Fibroblast of skin of left quadriceps (primary cell): ENCODE measurements at regions not wholly inside any gene's neighbourhood (a gene's known extent, or its start where the extent isn't known, plus 50 kb on each side); places are given as distances from the start of the nearest gene placed in this dataset.
"Not testable (repeated sequence)": the region's sequence is repeated elsewhere in the genome, so short reads cannot be mapped to it uniquely, and the experiment has no call there.

Experiments
- DNase-seq, 2 experiments: peaks; one replicate each; pipeline ENCODE4 v3.0.0-alpha.2; 2013; ENCODE audit warnings: low read depth in 2 of 2

- DNase-seq, result no peak
Observed at GRCh38 chr5:1983919-1984695, 101.4 kb upstream of the IRX4 start.

- DNase-seq, result no peak
Observed at GRCh38 chr5:1983401-1983800, 100.7 kb upstream of the IRX4 start.

- not testable (repeated sequence) for DNase-seq
Observed at GRCh38 chr5:1982561-1982960, 99.8 kb upstream of the IRX4 start.

- DNase-seq, result no peak
Observed at GRCh38 chr5:1975898-1976765, 93.4 kb upstream of the IRX4 start.

GRCh38 chr5:1975406-1975715, 92.6 kb upstream of the IRX4 start:
- no peak for DNase-seq

- no peak for DNase-seq
Observed at GRCh38 chr5:1974501-1975405, 92.0 kb upstream of the IRX4 start.

GRCh38 chr5:1974081-1974480, 91.4 kb upstream of the IRX4 start:
- DNase-seq, result no peak

GRCh38 chr5:1973391-1974013, 90.8 kb upstream of the IRX4 start:
- DNase-seq, result no peak

GRCh38 chr5:1971944-1972343, 89.2 kb upstream of the IRX4 start:
- DNase-seq, result no peak

- DNase-seq, result no peak
Observed at GRCh38 chr5:1967736-1968135, 85.0 kb upstream of the IRX4 start.

GRCh38 chr5:1966461-1966860, 83.7 kb upstream of the IRX4 start:
- no peak for DNase-seq

GRCh38 chr5:1965925-1966324, 83.2 kb upstream of the IRX4 start:
- DNase-seq, result no peak

- no peak for DNase-seq
Observed at GRCh38 chr5:1963941-1964451, 81.3 kb upstream of the IRX4 start.

GRCh38 chr5:1963358-1963757, 80.6 kb upstream of the IRX4 start:
- DNase-seq, result no peak

GRCh38 chr5:1962619-1963355, 80.1 kb upstream of the IRX4 start:
- no peak for DNase-seq

GRCh38 chr5:1961952-1962595, 79.3 kb upstream of the IRX4 start:
- DNase-seq, result no peak

- DNase-seq, result no peak
Observed at GRCh38 chr5:1961304-1961946, 78.7 kb upstream of the IRX4 start.

GRCh38 chr5:1960595-1961303, 78.0 kb upstream of the IRX4 start:
- no peak for DNase-seq
